Liver (tissue), 8 donors: ENCODE measurements at regions not wholly inside any gene's neighbourhood (a gene's known extent, or its start where the extent isn't known, plus 50 kb on each side); places are given as distances from the start of the nearest gene placed in this dataset.

Experiments
- DNase-seq: peaks from one replicate; pipeline ENCODE4 v3.0.0-alpha.2; 2017; ENCODE audit warnings: low spot score
- H3K27ac ChIP-seq, 2 donors: one replicate each; pipeline ENCODE4 v1.7.0; 2013; ENCODE audit warnings: inconsistent platforms in 2 of 2, low read length in 2 of 2, control low read depth in 1 of 2, low read depth in 1 of 2, mild to moderate bottlenecking in 1 of 2
- H3K27me3 ChIP-seq, 4 donors: one replicate each; pipeline versions ENCODE4 v1.6.1 to v1.7.0; 2013; ENCODE audit warnings: low read length in 3 of 4, inconsistent platforms in 1 of 4, mild to moderate bottlenecking in 1 of 4, moderate library complexity in 1 of 4; ENCODE audit not compliant: control insufficient read depth in 4 of 4, insufficient read depth in 4 of 4
- H3K36me3 ChIP-seq, 4 donors: one replicate each; pipeline versions ENCODE4 v1.6.1 to v1.7.0; 2013; ENCODE audit warnings: low read length in 3 of 4, mild to moderate bottlenecking in 3 of 4, low read depth in 1 of 4, moderate library complexity in 1 of 4; ENCODE audit not compliant: control insufficient read depth in 4 of 4, insufficient read depth in 3 of 4
- H3K4me1 ChIP-seq, 4 donors: one replicate each; pipeline versions ENCODE4 v1.6.1 to v1.7.0; 2013; ENCODE audit warnings: low read length in 3 of 4, mild to moderate bottlenecking in 3 of 4, moderate library complexity in 1 of 4; ENCODE audit not compliant: control insufficient read depth in 4 of 4, insufficient read depth in 4 of 4
- H3K4me3 ChIP-seq, 3 donors: one replicate each; pipeline versions ENCODE4 v1.6.1 to v1.7.0; 2013; ENCODE audit warnings: low read length in 3 of 3, control low read depth in 1 of 3, low read depth in 1 of 3, mild to moderate bottlenecking in 1 of 3
- H3K9ac ChIP-seq, 2 donors: one replicate each; pipeline ENCODE4 v1.7.0; 2013; ENCODE audit warnings: low read length in 2 of 2, mild to moderate bottlenecking in 2 of 2, moderate library complexity in 2 of 2, control low read depth in 1 of 2, low read depth in 1 of 2
- H3K9me3 ChIP-seq, 4 donors: one replicate each; pipeline versions ENCODE4 v1.6.1 to v1.7.0; 2013; ENCODE audit warnings: low read length in 3 of 4; ENCODE audit not compliant: control insufficient read depth in 4 of 4
- ATF3 ChIP-seq: IDR thresholded peaks from 2 replicates; pipeline ENCODE4 v1.6.1; 2016; ENCODE audit warnings: antibody characterized with exemption
- CTCF ChIP-seq: fragments of 150-350 bp; IDR thresholded peaks from 2 replicates; pipeline ENCODE4 v1.5.1; 2017; ENCODE audit warnings: improper control_type of control experiment, low read depth, low read length; ENCODE audit not compliant: missing input control
- EGR1 ChIP-seq, 2 donors: IDR thresholded peaks; 2 replicates each; pipeline ENCODE4 v1.6.1; 2016 to 2018; ENCODE audit warnings: antibody characterized with exemption in 2 of 2, low read depth in 2 of 2
- FOXA1 ChIP-seq: IDR thresholded peaks from 2 replicates; pipeline ENCODE4 v1.6.1; 2016; ENCODE audit warnings: antibody characterized with exemption
- FOXA2 ChIP-seq: IDR thresholded peaks from 2 replicates; pipeline ENCODE4 v1.6.1; 2016; ENCODE audit warnings: antibody characterized with exemption
- GABPA ChIP-seq, 2 donors: IDR thresholded peaks in 1 of 2; conservative IDR thresholded peaks in 1 of 2; 2 replicates each; pipeline ENCODE4 v1.6.1; 2016; ENCODE audit warnings: antibody characterized with exemption in 2 of 2, mild to moderate bottlenecking in 1 of 2, moderate library complexity in 1 of 2
- HNF4A ChIP-seq, 2 donors: conservative IDR thresholded peaks; 2 replicates each; pipeline ENCODE4 v1.6.1; 2016; ENCODE audit warnings: antibody characterized with exemption in 2 of 2, mild to moderate bottlenecking in 2 of 2
- HNF4G ChIP-seq: IDR thresholded peaks from 2 replicates; pipeline ENCODE4 v1.6.1; 2016; ENCODE audit warnings: antibody characterized with exemption
- JUND ChIP-seq, 2 donors: IDR thresholded peaks; 2 replicates each; pipeline ENCODE4 v1.6.1; 2016; ENCODE audit warnings: antibody characterized with exemption in 2 of 2
- MAX ChIP-seq: IDR thresholded peaks from 2 replicates; pipeline ENCODE4 v1.6.1; 2016; ENCODE audit warnings: antibody characterized with exemption
- NR2F2 ChIP-seq: IDR thresholded peaks from 2 replicates; pipeline ENCODE4 v1.6.1; 2016; ENCODE audit warnings: antibody characterized with exemption
- RAD21 ChIP-seq, 2 donors: IDR thresholded peaks; 2 replicates each; pipeline ENCODE4 v1.6.1; 2016; ENCODE audit warnings: antibody characterized with exemption in 2 of 2, mild to moderate bottlenecking in 2 of 2
- REST ChIP-seq: IDR thresholded peaks from 2 replicates; pipeline ENCODE4 v1.6.1; 2016; ENCODE audit warnings: antibody characterized with exemption, mild to moderate bottlenecking
- RXRA ChIP-seq, 2 donors: IDR thresholded peaks; 2 replicates each; pipeline ENCODE4 v1.6.1; 2017 to 2018; ENCODE audit warnings: antibody characterized with exemption in 2 of 2, mild to moderate bottlenecking in 1 of 2
- TAF1 ChIP-seq: conservative IDR thresholded peaks from 2 replicates; pipeline ENCODE4 v1.6.1; 2016; ENCODE audit warnings: antibody characterized with exemption, mild to moderate bottlenecking
- YY1 ChIP-seq: IDR thresholded peaks from 2 replicates; pipeline ENCODE4 v1.6.1; 2016; ENCODE audit warnings: antibody characterized with exemption, mild to moderate bottlenecking
- ZBTB33 ChIP-seq: IDR thresholded peaks from 2 replicates; pipeline ENCODE4 v1.6.1; 2016; ENCODE audit warnings: antibody characterized with exemption
- WGBS: extraction: QIAGEN DNeasy Blood & Tissue Kit; methylation state at CpG from one replicate; pipeline ENCODE4 v1.1.7; 2013; 5-methylcytosine and 5-hydroxymethylcytosine counted together
- donor health status: healthy.
- donor health status: healthy.
- donor health status: healthy.
- donor health status: healthy.
- donor health status: healthy.

- WGBS, result 54% methylated on average over 6 of the region's 6 CpGs
- no peak for DNase-seq
- H3K4me3 ChIP-seq, result no peak overlapping the region
Measured at GRCh38 chr16:65196420-65197075, 74.7 kb upstream of the CDH11 start.

More at GRCh38 chr16:65196420-65197075, 74.7 kb upstream of the CDH11 start:
- Histone ChIP-seq H3K27me3 (no peaks in the 10 kb centered on the region), H3K9me3 (no peaks in the 10 kb centered on the region), H3K9ac (no peak overlapping the region), H3K4me1 (no peaks in the 10 kb centered on the region), H3K36me3 (no peaks in the 10 kb centered on the region), H3K27ac (no peak overlapping the region)
- TF ChIP-seq EGR1 (IDR thresholded peaks at IDR 0.05; ENCODE audit: low read depth in 2 of 2), result no peak
- no peak for TF ChIP-seq MAX
- no peak for TF ChIP-seq HNF4A (conservative IDR thresholded peaks at IDR 0.05)
- TF ChIP-seq RAD21 (IDR thresholded peaks at IDR 0.05), result no peak
- no peak for TF ChIP-seq ZBTB33
- no peak for TF ChIP-seq TAF1
- TF ChIP-seq ATF3, result no peak
- TF ChIP-seq JUND (IDR thresholded peaks at IDR 0.05), result no peak
- no peak for TF ChIP-seq HNF4G
- no peak for TF ChIP-seq CTCF
- TF ChIP-seq GABPA (IDR thresholded peaks at IDR 0.05 in 1 of 2, conservative IDR thresholded peaks at IDR 0.05 in 1 of 2), result no peak
- no peak for TF ChIP-seq NR2F2
- no peak for TF ChIP-seq FOXA1
- TF ChIP-seq FOXA2, result no peak
- no peak for TF ChIP-seq RXRA (IDR thresholded peaks at IDR 0.05)
- no peak for TF ChIP-seq YY1
- TF ChIP-seq REST, result no peak
